ENCODE measurements at regions not wholly inside any gene's neighbourhood (a gene's known extent, or its start where the extent isn't known, plus 50 kb on each side); places are given as distances from the start of the nearest gene placed in this dataset.
"Not testable (repeated sequence)": the region's sequence is repeated elsewhere in the genome, so short reads cannot be mapped to it uniquely, and the experiment has no call there.

DNA sequence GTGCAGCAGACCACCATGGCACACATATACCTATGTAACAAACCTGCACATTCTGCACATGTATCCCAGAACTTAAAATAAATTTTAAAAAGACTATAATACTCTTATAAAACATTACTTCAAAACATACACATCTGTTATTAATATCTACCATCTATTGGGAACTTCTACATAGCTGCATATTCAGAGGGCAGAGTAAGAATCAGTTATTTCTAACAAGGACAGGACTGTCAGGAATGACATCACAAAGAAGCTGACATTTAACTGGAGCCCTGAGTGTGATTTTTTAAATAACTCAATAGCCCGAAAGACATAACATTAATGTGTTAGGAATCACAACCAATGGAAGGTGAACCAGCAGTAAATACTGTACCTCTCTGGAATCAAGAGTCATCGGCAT, 276.7 kb upstream of the ECI2 start:
- no peak for DNase-seq (ENCODE audit: low read depth in 3 of 3)

- not testable (repeated sequence) for DNase-seq (ENCODE audit: low read depth in 3 of 3)
Measured at GRCh38 chr6:4407710-4408109, 272.3 kb upstream of the ECI2 start.

DNA sequence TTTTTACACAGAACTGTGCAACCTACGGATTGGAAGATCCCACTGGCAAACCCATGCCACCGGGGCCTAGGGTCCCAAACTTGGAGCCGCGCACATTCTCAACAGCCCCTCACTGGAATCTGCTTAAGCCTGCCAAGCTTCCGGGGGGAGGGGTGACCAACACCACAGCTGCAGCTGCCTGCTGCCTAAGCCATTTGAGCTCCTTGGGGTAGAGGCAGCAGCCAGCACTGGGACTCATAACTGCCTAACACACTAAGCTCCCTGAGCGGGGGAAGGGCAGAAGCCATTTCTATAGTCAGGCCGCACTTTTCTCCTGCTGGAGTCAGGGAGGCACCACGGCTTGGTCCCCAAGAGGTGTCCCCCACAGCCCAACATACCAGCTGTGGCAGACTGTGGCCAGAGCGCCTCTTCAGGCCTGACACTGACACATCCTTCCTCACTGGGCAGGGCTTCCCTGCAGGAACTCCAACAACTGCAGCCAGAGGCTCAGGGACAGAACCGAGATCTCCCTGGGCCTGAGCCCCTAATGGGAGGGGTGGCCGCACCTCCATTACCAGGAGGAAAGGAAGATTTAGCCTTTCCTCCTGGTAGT, 270.3 kb upstream of the ECI2 start:
- no peak for DNase-seq (ENCODE audit: low read depth in 3 of 3)

DNA sequence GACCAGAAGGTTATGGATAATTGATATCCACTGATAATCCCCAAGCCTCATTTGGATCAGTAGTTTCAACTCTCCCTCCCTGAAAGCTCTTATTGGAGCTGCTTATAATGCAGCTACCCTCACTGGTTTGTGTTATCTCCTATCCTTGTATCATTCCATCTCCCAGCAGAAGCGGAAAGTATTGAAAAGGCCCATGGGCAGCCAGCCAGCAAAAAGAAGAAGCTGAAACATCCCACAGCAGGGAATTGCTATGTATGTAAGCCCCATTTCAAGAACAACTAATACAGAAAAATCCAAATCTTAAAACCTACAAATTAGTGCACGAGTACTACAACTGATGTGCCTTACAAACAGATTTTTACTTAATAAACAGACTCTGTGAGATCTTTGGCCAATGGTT, 269.0 kb upstream of the ECI2 start:
- no peak for DNase-seq (ENCODE audit: low read depth in 3 of 3)

DNA sequence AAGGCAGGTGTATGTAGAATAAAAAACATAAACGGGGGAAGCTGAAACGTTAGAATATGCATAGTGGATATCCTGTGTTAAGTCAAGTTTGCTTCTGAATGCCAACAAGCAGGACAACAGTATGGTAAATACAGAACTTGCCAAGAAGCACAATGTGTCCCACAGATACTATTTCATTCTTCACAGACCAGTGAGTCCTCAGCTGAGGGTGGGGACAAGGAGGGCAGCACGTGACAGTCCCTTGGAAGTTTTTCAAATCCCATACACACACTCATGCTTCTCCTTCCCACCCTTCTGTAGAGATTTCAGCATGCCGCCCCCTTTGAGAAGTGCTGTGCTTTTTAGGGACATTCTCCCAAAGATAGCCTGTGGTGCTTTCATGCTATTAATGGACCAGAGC, 268.5 kb upstream of the ECI2 start:
- DNase-seq (ENCODE audit: low read depth in 3 of 3), result no peak

- no peak for DNase-seq (ENCODE audit: low read depth in 3 of 3)
Measured at GRCh38 chr6:4403023-4403752, 267.8 kb upstream of the ECI2 start.

GRCh38 chr6:4402477-4402976, 267.2 kb upstream of the ECI2 start:
- DNase-seq (ENCODE audit: low read depth in 3 of 3), result no peak

DNA sequence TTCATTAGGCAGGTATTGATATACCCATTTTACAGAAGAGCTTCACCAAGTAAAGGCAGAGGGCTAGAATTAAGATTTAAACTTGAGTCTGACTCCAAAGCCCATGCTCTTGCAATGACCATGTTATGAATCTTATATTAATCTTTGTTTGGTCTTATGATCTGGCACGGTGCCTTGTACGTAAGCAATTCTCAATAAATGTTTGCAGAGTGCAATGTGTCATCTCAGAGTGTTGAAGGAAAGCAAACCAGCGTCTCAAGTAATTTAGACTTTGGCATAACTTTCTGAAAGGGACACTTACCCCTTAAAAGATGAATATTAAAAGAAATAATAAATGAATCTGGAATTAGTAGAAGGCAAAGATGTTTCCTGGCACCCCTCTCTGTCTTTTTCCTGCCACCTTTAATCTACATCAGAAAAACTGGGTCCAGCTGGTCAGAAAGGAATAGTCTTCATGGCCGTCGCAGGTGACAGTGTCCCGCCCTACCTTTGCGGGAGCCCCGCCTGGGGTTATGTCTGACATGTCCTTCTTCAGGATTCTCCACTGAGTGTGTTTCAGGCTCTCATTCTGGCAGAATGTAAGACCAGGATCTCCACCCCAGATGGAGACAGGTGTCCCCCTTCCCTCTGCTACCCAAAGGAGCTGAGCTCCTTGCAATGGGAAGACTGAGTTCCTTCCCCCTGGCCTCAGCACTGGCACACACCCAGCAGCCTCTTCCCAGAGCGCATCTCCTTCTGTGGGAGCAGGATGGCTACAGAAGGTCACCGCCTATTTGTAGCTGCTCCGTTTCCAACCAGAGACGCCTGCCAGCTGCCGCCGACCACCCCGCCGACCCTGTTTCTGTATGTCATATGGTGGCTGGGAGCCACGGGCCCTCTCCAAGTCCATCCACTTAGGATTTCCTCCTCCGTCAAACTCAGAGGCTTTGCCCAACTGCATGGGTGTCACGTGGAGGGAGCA, 266.3 kb upstream of the ECI2 start:
- no peak for DNase-seq (ENCODE audit: low read depth in 3 of 3)

DNA sequence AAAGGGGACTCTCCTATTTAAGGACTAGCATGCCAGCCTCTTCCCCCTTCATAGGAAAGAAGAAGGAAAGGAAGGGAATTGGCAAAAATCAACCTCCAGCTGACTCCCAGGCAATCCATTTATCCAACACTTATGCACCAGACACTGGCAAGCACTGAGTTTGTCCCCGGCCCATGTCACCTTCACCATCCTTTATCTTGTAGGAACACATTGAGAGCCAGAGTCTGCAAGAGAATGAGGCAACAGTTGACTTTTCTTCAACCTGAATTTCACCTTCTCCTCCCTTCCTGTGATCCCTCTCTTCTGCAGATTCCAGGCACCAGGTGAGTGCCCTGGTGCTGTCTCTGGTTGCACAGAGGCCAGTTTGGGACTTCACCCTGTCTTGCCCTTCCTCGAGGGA, 264.3 kb upstream of the ECI2 start:
- no peak for DNase-seq (ENCODE audit: low read depth in 3 of 3)

DNA sequence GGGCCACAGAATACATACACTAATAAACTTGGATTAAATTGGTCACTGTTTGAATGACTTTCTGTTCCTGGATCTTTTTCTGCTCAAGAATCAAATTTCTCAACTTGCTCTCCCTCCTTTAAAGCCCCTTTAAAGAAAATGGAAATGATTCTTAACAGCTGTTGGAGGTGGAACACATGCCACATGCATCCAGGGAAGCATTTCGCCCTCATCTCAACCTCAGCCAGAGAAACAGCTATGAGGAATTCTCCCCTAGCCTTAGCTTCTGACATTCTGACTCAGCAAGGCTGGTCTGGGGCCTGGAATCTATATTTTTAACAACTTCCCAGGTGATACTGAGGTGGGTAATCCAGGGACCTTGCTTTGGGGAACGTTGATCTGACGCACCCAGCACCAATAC, 263.4 kb upstream of the ECI2 start:
- no peak for DNase-seq (ENCODE audit: low read depth in 3 of 3)

- no peak for DNase-seq (ENCODE audit: low read depth in 3 of 3)
Measured at GRCh38 chr6:4397307-4397706, 261.9 kb upstream of the ECI2 start.

DNA sequence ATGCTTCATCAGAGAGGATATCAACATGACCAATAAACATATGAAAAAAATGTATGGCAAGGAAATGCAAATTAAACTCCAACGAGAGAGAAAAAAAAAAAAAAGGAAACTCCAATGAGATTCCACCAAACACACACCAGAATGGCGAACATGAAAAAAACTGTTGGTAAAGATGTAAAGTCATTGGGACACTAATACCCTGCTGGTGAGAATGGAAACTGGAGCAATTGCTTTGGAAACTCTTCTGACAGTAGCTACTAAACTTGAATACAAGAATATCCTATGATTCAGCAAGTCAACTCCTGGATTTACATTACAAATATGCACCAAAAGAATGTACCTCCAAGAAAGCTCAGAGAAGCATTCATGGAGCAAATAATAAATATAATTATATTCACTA, 260.7 kb upstream of the ECI2 start:
- DNase-seq (ENCODE audit: low read depth in 3 of 3), result no peak

GRCh38 chr6:4395386-4395785, 260.0 kb upstream of the ECI2 start:
- no peak for DNase-seq (ENCODE audit: low read depth in 3 of 3)

DNA sequence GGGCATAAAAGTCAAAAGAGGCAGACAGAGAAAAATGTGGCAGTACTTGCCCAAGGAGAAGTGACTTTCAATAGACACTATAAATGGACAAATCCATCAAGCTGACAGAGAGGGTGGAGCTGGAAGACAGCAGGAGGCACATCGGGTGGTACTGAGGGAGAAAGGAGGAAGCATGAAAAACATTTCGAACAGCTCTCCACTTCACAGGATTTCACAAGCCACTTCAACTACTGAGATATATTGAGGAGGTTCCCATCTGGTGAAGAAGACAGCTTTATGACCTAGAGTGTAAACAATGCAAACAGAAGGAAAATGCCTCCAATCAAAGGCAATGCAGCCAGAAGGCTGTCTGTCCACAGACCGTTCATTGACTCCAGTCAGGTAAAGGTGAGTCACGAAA, 259.4 kb upstream of the ECI2 start:
- no peak for DNase-seq (ENCODE audit: low read depth in 3 of 3)

DNA sequence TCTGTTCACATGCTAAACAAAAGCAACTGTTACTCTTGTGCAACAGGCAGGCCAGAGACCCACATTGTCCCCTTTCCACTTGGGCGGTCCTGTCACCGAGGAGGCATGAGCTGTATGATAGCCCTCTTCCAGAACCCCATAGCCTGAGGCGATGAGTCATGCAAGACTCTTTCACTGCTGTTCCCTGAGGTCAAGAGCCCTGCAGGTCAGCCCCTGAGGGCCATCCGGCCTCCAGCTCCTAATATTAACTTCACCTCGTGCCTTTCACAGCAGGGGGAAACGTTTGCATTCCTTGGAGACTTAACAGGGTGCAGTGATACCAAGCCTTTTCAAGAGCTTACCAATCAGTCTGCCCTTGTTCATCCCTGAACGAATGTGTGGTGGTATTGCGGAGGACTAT, 253.3 kb upstream of the ECI2 start:
- DNase-seq (ENCODE audit: low read depth in 3 of 3), result no peak

DNA sequence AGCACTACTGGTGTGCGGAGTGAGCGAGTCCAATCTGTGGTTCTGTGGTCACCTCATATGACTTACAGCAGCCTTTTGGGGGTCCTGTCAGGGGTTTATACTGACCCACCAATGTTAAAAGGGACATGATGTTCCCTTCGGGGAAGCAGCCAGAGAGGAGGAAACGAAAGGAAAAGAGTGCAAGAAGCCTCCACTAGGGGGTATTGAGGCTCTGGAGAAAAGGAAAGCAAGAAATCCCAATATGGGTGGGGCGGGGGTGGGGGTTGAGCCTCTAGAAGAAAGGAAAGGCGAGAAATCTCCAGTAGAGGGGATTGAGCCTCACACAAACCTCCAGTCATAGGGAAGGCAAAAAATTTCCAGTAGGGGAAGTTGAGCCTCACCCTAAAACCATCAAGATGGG, 249.3 kb upstream of the ECI2 start:
- no peak for DNase-seq (ENCODE audit: low read depth in 3 of 3)

DNA sequence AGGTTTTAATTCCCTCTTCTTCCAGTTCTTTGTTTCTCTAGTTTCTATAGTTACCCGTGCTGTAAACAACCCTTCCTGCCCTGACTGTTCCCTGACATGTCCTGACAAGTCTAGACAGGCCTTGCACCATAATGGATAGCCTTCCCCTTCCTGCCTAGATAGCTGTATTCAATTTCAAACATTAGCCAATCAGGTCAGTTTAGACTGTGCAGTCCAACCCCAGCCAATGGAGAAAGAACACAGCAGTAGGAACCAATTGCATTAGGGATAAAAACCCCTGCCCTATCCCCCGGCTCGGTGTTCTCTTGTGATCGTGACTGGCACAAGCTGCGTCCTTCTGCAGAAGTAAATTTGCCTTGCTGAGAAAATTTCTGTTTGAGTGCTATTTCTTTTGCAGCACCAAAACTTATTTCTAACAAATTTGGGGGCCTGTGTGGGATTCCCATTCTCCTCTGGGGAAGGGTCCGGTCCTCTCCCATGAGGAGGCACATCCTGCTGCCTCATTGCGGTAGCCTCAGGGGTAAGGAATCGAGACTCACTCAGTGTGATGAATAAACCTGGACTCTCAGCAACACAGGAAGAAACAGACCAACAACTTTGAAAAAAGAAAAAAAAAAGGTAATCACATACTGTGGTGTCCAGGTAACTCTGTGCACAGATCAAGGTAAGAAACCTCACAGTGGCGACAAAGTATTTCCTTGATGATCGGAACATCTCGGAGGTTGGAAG, 248.7 kb upstream of the ECI2 start:
- DNase-seq (ENCODE audit: low read depth in 3 of 3), result no peak

GRCh38 chr6:4382362-4382853, 247.0 kb upstream of the ECI2 start:
- DNase-seq (ENCODE audit: low read depth in 3 of 3), result no peak

DNA sequence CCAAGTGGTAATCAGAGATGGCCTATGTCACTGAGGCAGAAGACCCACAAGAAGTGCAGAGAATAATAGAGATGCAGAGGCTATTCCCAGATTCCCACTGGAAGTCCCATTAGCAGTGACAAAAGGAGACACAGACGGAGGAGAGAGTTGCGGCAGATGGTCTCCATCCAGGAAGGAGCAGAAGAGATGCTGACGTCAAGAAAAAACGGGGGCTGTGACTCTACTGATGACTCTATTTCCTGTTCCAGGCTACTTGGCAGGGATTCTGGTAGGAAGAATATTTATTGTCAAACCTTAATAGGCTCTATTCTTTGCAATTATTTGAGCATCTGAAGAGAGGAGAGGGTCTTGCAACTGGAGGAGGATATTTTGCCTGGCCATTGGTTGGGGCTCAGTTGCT, 246.0 kb upstream of the ECI2 start:
- no peak for DNase-seq (ENCODE audit: low read depth in 3 of 3)

- DNase-seq (ENCODE audit: low read depth in 3 of 3), result no peak
Measured at GRCh38 chr6:4380881-4381281, 245.5 kb upstream of the ECI2 start.

- DNase-seq (ENCODE audit: low read depth in 3 of 3), result no peak
Measured at GRCh38 chr6:4379958-4380357, 244.6 kb upstream of the ECI2 start.

Data from stimulated activated CD4-positive, alpha-beta T cell treated with anti-CD3 and anti-CD28 coated beads, TNF-alpha, amount 100 ng/mL, for 4 hours (primary cell).